GM12878 (cell line): ENCODE measurements at regions not wholly inside any gene's neighbourhood (a gene's known extent, or its start where the extent isn't known, plus 50 kb on each side); places are given as distances from the start of the nearest gene placed in this dataset.

ENCODE experiments used
- ATAC-seq: fragments of 200-7000 bp; cut with Tn5 transposase; 3 replicates; pipeline ENCODE4 v1.9.1; 2020; ENCODE audit warnings: mild to moderate bottlenecking, moderate library complexity
- BruUV-seq: library from RNA; stranded (reverse); fragments of 400-500 nt; replicated peaks from 2 replicates; lab custom pipeline; 2021; lab: Mats Ljungman, UMichigan
- CTCF ChIA-PET: fragments of 300-600 bp; sonication (Branson Sonifier 250); formaldehyde crosslinking; extraction: SDS; loops from one replicate; lab custom pipeline; 2021; ENCODE audit warnings: inconsistent platforms; lab: Yijun Ruan, JAX
- POLR2A ChIA-PET: fragments of 350-600 bp; formaldehyde crosslinking; extraction: SDS; loops from one replicate; lab custom pipeline; 2021; ENCODE audit warnings: inconsistent platforms; lab: Charles Lee
- RAD21 ChIA-PET: fragments of 300-600 bp; sonication (Branson Sonifier 250); formaldehyde crosslinking; loops from one replicate; lab custom pipeline; 2023; ENCODE audit warnings: antibody characterized with exemption; ENCODE audit not compliant: unreplicated experiment; lab: Charles Lee
- SMC1A ChIA-PET: fragments of 300-600 bp; sonication (Branson Sonifier 250); formaldehyde crosslinking; loops from one replicate; lab custom pipeline; 2023; ENCODE audit not compliant: unreplicated experiment, uncharacterized antibody; lab: Charles Lee
- DNase-seq: peaks from one replicate; pipeline ENCODE4 v3.0.0-alpha.2; 2011; ENCODE audit warnings: low read depth, low spot score
- FAIRE-seq: peaks from 3 replicates; lab custom pipeline; 2011; peaks lifted over from hg19 to GRCh38; lab: Jason Lieb, UNC
- H2AFZ ChIP-seq: 2 replicates; pipeline ENCODE4 v1.6.0; 2011; ENCODE audit warnings: low read depth, low read length, control low read depth; ENCODE audit not compliant: control insufficient read depth
- H3K27ac ChIP-seq: 2 replicates; pipeline ENCODE4 v1.5.1; 2011; ENCODE audit warnings: control low read depth; ENCODE audit not compliant: control insufficient read depth, insufficient read depth
- H3K27me3 ChIP-seq, 2 experiments: replicated peaks in 1 of 2; 2 replicates each; pipeline versions ENCODE4 v1.6.0 to v1.6.1; 2011; ENCODE audit warnings: low read length in 1 of 2; ENCODE audit not compliant: control insufficient read depth in 2 of 2, insufficient read depth in 2 of 2
- H3K36me3 ChIP-seq, 2 experiments: 2 replicates each; pipeline ENCODE4 v1.5.1; 2011; ENCODE audit warnings: low read length in 1 of 2; ENCODE audit not compliant: control insufficient read depth in 2 of 2, insufficient read depth in 2 of 2
- H3K4me1 ChIP-seq: 2 replicates; pipeline ENCODE4 v1.6.1; 2011; ENCODE audit warnings: mild to moderate bottlenecking, low read length, moderate library complexity, mixed read lengths; ENCODE audit not compliant: control insufficient read depth, insufficient read depth
- H3K4me2 ChIP-seq: 2 replicates; pipeline ENCODE4 v1.6.0; 2011; ENCODE audit warnings: control low read depth; ENCODE audit not compliant: control insufficient read depth, insufficient read depth
- H3K4me3 ChIP-seq: fragments of 200-600 bp; sonication (generic); 2 replicates; pipeline ENCODE4 v1.5.1; 2016
- H3K79me2 ChIP-seq: 2 replicates; pipeline ENCODE4 v1.6.0; 2011; ENCODE audit warnings: low read length; ENCODE audit not compliant: control insufficient read depth, insufficient read depth
- H3K9ac ChIP-seq: 2 replicates; pipeline ENCODE4 v1.8.0; 2011; ENCODE audit warnings: low read length, control low read depth, mixed read lengths; ENCODE audit not compliant: control insufficient read depth, insufficient read depth
- H3K9me3 ChIP-seq: replicated peaks from 3 replicates; pipeline ENCODE4 v1.5.1; 2011; ENCODE audit warnings: mild to moderate bottlenecking, low read length; ENCODE audit not compliant: control insufficient read depth, insufficient read depth
- H4K20me1 ChIP-seq: 2 replicates; pipeline ENCODE4 v1.6.0; 2011; ENCODE audit not compliant: control insufficient read depth, insufficient read depth
- BCL11A ChIP-seq: IDR thresholded peaks from 2 replicates; pipeline ENCODE4 v1.6.1; 2011; ENCODE audit warnings: low read depth, low read length
- BHLHE40 ChIP-seq, 2 experiments: fragments of 450-650 bp in 1 of 2; IDR thresholded peaks; 2 replicates each; pipeline ENCODE4 v1.6.1; 2011 to 2017; ENCODE audit warnings: low read depth in 2 of 2, borderline replicate concordance in 1 of 2, improper control_type of control experiment in 1 of 2, low read length in 1 of 2, mild to moderate bottlenecking in 1 of 2
- DPF2 ChIP-seq: fragments of 450-650 bp; IDR thresholded peaks from 2 replicates; pipeline ENCODE4 v1.6.1; 2017; ENCODE audit warnings: mild to moderate bottlenecking
- HDGF ChIP-seq: fragments of 450-650 bp; IDR thresholded peaks from 2 replicates; pipeline ENCODE4 v1.6.1; 2016; ENCODE audit warnings: antibody characterized with exemption
- TAF1 ChIP-seq: IDR thresholded peaks from 2 replicates; pipeline ENCODE4 v1.6.1; 2011; ENCODE audit warnings: mild to moderate bottlenecking, low read depth, low read length, borderline replicate concordance
- WGBS: methylation state at CpG from one replicate; pipeline ENCODE4 v1.1.6; 2016; ENCODE audit warnings: low lambda C conversion rate; ENCODE audit not compliant: insufficient replicate concordance, insufficient coverage; ENCODE audit errors: missing lambda C conversion rate; 5-methylcytosine and 5-hydroxymethylcytosine counted together
- in situ Hi-C: fragments of 300-500 bp; cut with MboI; formaldehyde crosslinking; loops from 9 replicates; pipeline ENCODE4 v1.14.3; 2018; ENCODE audit warnings: mixed read lengths
- intact Hi-C: fragments of 100-400 bp; cut with micrococcal nuclease; formaldehyde crosslinking; loops from one replicate; pipeline ENCODE4 v1.14.2; 2022; ENCODE audit not compliant: unreplicated experiment
- TF ChIP-seq, protein P1 (sequence below): fragments of 450-650 bp; IDR thresholded peaks from 2 replicates; pipeline ENCODE4 v1.6.1; 2017; ENCODE audit warnings: mild to moderate bottlenecking, moderate library complexity
- TF ChIP-seq, protein P2 (sequence below): fragments of 450-650 bp; IDR thresholded peaks from 2 replicates; pipeline ENCODE4 v1.6.1; 2014; ENCODE audit warnings: mild to moderate bottlenecking

DNA sequence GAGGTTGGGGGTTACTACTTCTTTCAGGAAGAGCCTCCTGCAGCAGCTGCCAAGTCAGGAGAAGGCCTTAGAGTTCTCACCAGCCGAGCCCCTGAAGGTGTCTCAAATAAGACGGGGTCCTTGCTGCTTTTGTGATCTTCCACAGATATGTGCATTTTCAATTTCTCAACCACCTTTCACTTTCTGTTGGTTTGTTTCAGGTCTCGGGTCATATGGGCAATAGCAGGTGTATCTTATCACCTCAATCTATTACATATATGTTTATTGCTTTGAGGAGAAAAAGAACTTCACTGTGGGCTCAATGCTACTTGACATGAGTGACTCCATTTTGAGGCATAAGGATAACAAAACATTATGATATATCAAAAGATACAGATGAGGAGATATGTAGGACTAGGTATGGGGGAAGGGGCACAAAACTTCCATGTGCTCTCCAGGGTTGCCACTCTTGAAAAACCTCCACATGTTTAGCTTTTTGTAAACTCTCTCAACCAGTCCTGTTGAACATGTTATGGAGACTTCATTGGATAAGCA lies 1171.4 kb upstream of the ADGRL2 start (continued):
- TF ChIP-seq, protein P1, sequence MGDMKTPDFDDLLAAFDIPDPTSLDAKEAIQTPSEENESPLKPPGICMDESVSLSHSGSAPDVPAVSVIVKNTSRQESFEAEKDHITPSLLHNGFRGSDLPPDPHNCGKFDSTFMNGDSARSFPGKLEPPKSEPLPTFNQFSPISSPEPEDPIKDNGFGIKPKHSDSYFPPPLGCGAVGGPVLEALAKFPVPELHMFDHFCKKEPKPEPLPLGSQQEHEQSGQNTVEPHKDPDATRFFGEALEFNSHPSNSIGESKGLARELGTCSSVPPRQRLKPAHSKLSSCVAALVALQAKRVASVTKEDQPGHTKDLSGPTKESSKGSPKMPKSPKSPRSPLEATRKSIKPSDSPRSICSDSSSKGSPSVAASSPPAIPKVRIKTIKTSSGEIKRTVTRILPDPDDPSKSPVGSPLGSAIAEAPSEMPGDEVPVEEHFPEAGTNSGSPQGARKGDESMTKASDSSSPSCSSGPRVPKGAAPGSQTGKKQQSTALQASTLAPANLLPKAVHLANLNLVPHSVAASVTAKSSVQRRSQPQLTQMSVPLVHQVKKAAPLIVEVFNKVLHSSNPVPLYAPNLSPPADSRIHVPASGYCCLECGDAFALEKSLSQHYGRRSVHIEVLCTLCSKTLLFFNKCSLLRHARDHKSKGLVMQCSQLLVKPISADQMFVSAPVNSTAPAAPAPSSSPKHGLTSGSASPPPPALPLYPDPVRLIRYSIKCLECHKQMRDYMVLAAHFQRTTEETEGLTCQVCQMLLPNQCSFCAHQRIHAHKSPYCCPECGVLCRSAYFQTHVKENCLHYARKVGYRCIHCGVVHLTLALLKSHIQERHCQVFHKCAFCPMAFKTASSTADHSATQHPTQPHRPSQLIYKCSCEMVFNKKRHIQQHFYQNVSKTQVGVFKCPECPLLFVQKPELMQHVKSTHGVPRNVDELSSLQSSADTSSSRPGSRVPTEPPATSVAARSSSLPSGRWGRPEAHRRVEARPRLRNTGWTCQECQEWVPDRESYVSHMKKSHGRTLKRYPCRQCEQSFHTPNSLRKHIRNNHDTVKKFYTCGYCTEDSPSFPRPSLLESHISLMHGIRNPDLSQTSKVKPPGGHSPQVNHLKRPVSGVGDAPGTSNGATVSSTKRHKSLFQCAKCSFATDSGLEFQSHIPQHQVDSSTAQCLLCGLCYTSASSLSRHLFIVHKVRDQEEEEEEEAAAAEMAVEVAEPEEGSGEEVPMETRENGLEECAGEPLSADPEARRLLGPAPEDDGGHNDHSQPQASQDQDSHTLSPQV = peak; percentile 87

DNA sequence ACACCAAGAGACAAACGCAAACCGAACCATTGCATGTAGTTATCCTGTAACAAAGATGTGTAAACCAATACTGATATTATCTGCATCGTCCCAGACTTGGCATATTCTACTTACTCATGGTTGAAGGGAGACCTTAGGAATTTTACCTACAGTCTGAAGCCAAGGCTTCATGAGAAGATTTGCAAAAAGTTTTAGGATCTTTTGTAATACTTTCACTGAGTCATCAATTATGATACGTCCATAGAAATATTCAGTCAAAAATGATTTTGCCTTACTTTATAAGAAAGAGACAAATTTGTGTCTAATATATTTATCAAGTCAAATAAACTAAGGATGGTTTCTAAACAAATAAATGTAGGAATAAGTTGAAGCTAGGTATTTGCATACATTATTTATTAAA lies 1176.1 kb upstream of the ADGRL2 start:
- H3K9ac ChIP-seq = no peak overlapping the region
- no peak for ATAC-seq
- intact Hi-C loops (no loop called here), in situ Hi-C loops (no loop called here)
- no peaks in the 10 kb centered on the region for H3K9me3 ChIP-seq
- TF ChIP-seq BHLHE40 (IDR thresholded peaks at IDR 0.05; ENCODE audit: borderline replicate concordance in 1 of 2, low read depth in 2 of 2, low read length in 1 of 2) = no peak
- no peak for TF ChIP-seq BCL11A
- TF ChIP-seq HDGF = no peak
- TF ChIP-seq DPF2 = no peak
- no peak for TF ChIP-seq TAF1
- TF ChIP-seq, protein P2, sequence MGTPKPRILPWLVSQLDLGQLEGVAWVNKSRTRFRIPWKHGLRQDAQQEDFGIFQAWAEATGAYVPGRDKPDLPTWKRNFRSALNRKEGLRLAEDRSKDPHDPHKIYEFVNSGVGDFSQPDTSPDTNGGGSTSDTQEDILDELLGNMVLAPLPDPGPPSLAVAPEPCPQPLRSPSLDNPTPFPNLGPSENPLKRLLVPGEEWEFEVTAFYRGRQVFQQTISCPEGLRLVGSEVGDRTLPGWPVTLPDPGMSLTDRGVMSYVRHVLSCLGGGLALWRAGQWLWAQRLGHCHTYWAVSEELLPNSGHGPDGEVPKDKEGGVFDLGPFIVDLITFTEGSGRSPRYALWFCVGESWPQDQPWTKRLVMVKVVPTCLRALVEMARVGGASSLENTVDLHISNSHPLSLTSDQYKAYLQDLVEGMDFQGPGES = no peak
- H3K36me3 ChIP-seq = no peaks in the 10 kb centered on the region
- CTCF ChIA-PET = no interaction called here
- H3K79me2 ChIP-seq = no peaks in the 10 kb centered on the region
- WGBS = 24% methylated on average over 4 of the region's 4 CpGs
- no peaks in the 10 kb centered on the region for H3K27me3 ChIP-seq
- H4K20me1 ChIP-seq = no peaks in the 10 kb centered on the region
- H3K4me3 ChIP-seq = no peak overlapping the region
- POLR2A ChIA-PET = no interaction called here
- H3K4me2 ChIP-seq = no peak overlapping the region
- H2AFZ ChIP-seq = no peak overlapping the region
- no peak overlapping the region for H3K27ac ChIP-seq
- no peaks in the 10 kb centered on the region; the same call in 1 of the 2 replicates for H3K4me1 ChIP-seq
- FAIRE-seq = no peak
- no TSS peak for BruUV-seq
- DNase-seq = no peak
- RAD21 ChIA-PET = no interaction called here
- SMC1A ChIA-PET = no interaction called here
